Tibial nerve (tissue), 4 donors: ENCODE measurements at regions not wholly inside any gene's neighbourhood (a gene's known extent, or its start where the extent isn't known, plus 50 kb on each side); places are given as distances from the start of the nearest gene placed in this dataset.

Experiments
- DNase-seq, 2 donors: peaks; one replicate each; pipeline ENCODE4 v3.0.0-alpha.2; 2019; ENCODE audit warnings: low spot score in 2 of 2
- H3K27ac ChIP-seq, 4 donors: fragments of 200-600 bp; sonication (generic) in 3 of 4; one replicate each; pipeline ENCODE4 v1.5.1; 2017 to 2019; ENCODE audit warnings: mild to moderate bottlenecking in 1 of 4
- H3K27me3 ChIP-seq, 2 donors: fragments of 200-600 bp; sonication (generic) in 1 of 2; one replicate each; pipeline versions ENCODE4 v1.5.1 to v1.6.0; 2017 to 2019
- H3K36me3 ChIP-seq, 3 donors: fragments of 200-600 bp; sonication (generic); one replicate each; pipeline ENCODE4 v1.5.1; 2018 to 2019
- H3K4me1 ChIP-seq, 4 donors: fragments of 200-600 bp; sonication (generic) in 3 of 4; one replicate each; pipeline ENCODE4 v1.5.1; 2017 to 2019
- H3K4me3 ChIP-seq, 4 donors: fragments of 200-600 bp; sonication (generic) in 3 of 4; one replicate each; pipeline ENCODE4 v1.5.1; 2017 to 2019; ENCODE audit warnings: mild to moderate bottlenecking in 1 of 4, moderate library complexity in 1 of 4
- H3K9me3 ChIP-seq, 4 donors: fragments of 200-600 bp; sonication (generic) in 3 of 4; one replicate each; pipeline ENCODE4 v1.5.1; 2017 to 2019
- CTCF ChIP-seq, 5 experiments: fragments of 200-600 bp in 3 of 5; fragments of 450-650 bp in 2 of 5; sonication (generic) in 3 of 5; IDR thresholded peaks; one replicate each; pipeline ENCODE4 v1.5.1; 2016 to 2019; ENCODE audit warnings: antibody characterized with exemption in 5 of 5, mild to moderate bottlenecking in 3 of 5, moderate library complexity in 2 of 5
- EP300 ChIP-seq, 2 donors: sonication (generic); formaldehyde crosslinking; IDR thresholded peaks; one replicate each; pipeline ENCODE4 v1.6.1; 2017; ENCODE audit warnings: antibody characterized with exemption in 2 of 2, mild to moderate bottlenecking in 1 of 2
- POLR2A ChIP-seq, 2 donors: fragments of 450-650 bp; IDR thresholded peaks; one replicate each; pipeline ENCODE4 v1.6.1; 2017; ENCODE audit warnings: antibody characterized with exemption in 2 of 2, mild to moderate bottlenecking in 2 of 2, moderate library complexity in 2 of 2
- WGBS, 2 donors: methylation state at CpG; one replicate each; pipeline ENCODE4 v1.1.5; 2018; 5-methylcytosine and 5-hydroxymethylcytosine counted together

- TF ChIP-seq EP300 (IDR thresholded peaks at IDR 0.05), result no peak
- no peak for TF ChIP-seq POLR2A (IDR thresholded peaks at IDR 0.05)
- no peak for TF ChIP-seq CTCF (IDR thresholded peaks at IDR 0.05)
- 35 to 39% methylated on average over 2 of the region's 2 CpGs for WGBS, 2 donors
- Histone ChIP-seq H3K27ac (no peak overlapping the region), H3K4me1 (no peaks in the 10 kb centered on the region), H3K27me3 (no peaks in the 10 kb centered on the region), H3K9me3 (no peaks in the 10 kb centered on the region), H3K4me3 (no peak overlapping the region), H3K36me3 (no peaks in the 10 kb centered on the region)
- DNase-seq, result no peak
Observed at GRCh38 chr3:116842254-116842957, 132.8 kb downstream of the TUSC7 start.

GRCh38 chr3:116848248-116848829, 138.8 kb downstream of the TUSC7 start:
- TF ChIP-seq CTCF (IDR thresholded peaks at IDR 0.05) (no peak), EP300 (IDR thresholded peaks at IDR 0.05) (no peak), POLR2A (IDR thresholded peaks at IDR 0.05) (no peak)
- Histone ChIP-seq H3K4me1 (no peaks in the 10 kb centered on the region), H3K27me3 (no peaks in the 10 kb centered on the region), H3K36me3 (no peaks in the 10 kb centered on the region), H3K9me3 (peaks cover 0 to 4% (median 0%) of the 10 kb centered on the region in 4 donors), H3K27ac (no peak overlapping the region), H3K4me3 (no peak overlapping the region)
- no peak for DNase-seq
- 70 to 75% methylated on average over 3 of the region's 3 CpGs for WGBS, 2 donors

GRCh38 chr3:116849261-116849688, 139.7 kb downstream of the TUSC7 start:
- H3K36me3 ChIP-seq, result no peaks in the 10 kb centered on the region
- no peak for TF ChIP-seq CTCF (IDR thresholded peaks at IDR 0.05)
- TF ChIP-seq EP300 (IDR thresholded peaks at IDR 0.05), result no peak
- TF ChIP-seq POLR2A (IDR thresholded peaks at IDR 0.05), result no peak
- 66 to 77% methylated on average over 3 of the region's 3 CpGs for WGBS, 2 donors

GRCh38 chr3:116852803-116853202, 143.2 kb downstream of the TUSC7 start:
- H3K9me3 ChIP-seq, result peaks cover 0 to under 1% (median 0%) of the 10 kb centered on the region in 4 donors
- no peak for DNase-seq
- no peak overlapping the region for H3K4me3 ChIP-seq
- no peaks in the 10 kb centered on the region for H3K27me3 ChIP-seq
- no peaks in the 10 kb centered on the region for H3K36me3 ChIP-seq
- no peak for TF ChIP-seq CTCF (IDR thresholded peaks at IDR 0.05)
- no peak for TF ChIP-seq POLR2A (IDR thresholded peaks at IDR 0.05)
- no peak for TF ChIP-seq EP300 (IDR thresholded peaks at IDR 0.05)
- H3K4me1 ChIP-seq, result no peaks in the 10 kb centered on the region
- WGBS, 2 donors, result 75 to 80% methylated on average over 5 of the region's 5 CpGs
- no peak overlapping the region for H3K27ac ChIP-seq

More at GRCh38 chr3:116849261-116849688, 139.7 kb downstream of the TUSC7 start:
- Histone ChIP-seq H3K4me3 (no peak overlapping the region), H3K27me3 (no peaks in the 10 kb centered on the region), H3K27ac (no peak overlapping the region), H3K9me3 (peaks cover 0 to 4% (median 0%) of the 10 kb centered on the region in 4 donors), H3K4me1 (no peaks in the 10 kb centered on the region)
- DNase-seq, result no peak

GRCh38 chr3:116863270-116863770, 153.7 kb downstream of the TUSC7 start:
- WGBS, 2 donors, result 68 to 71% methylated on average over 3 of the region's 3 CpGs
- Histone ChIP-seq H3K9me3 (no peaks in the 10 kb centered on the region), H3K27ac (no peak overlapping the region), H3K4me1 (peaks cover 0 to 21% (median 4%) of the 10 kb centered on the region in 4 donors), H3K27me3 (no peaks in the 10 kb centered on the region), H3K36me3 (no peaks in the 10 kb centered on the region), H3K4me3 (no peak overlapping the region)
- DNase-seq, result no peak
- no peak for TF ChIP-seq POLR2A (IDR thresholded peaks at IDR 0.05)
- no peak for TF ChIP-seq EP300 (IDR thresholded peaks at IDR 0.05)
- no peak for TF ChIP-seq CTCF (IDR thresholded peaks at IDR 0.05)
